Vagina (tissue), 2 donors: ENCODE measurements at regions not wholly inside any gene's neighbourhood (a gene's known extent, or its start where the extent isn't known, plus 50 kb on each side); places are given as distances from the start of the nearest gene placed in this dataset.

ENCODE experiments used
- DNase-seq, 2 donors: peaks; one replicate each; pipeline ENCODE4 v3.0.0-alpha.2; 2017; ENCODE audit errors: extremely low spot score in 2 of 2
- H3K27ac ChIP-seq: fragments of 200-600 bp; sonication (generic); one replicate; pipeline ENCODE4 v1.5.1; 2019
- H3K27me3 ChIP-seq: fragments of 200-600 bp; sonication (generic); one replicate; pipeline ENCODE4 v1.5.1; 2019
- H3K36me3 ChIP-seq, 2 donors: fragments of 200-600 bp; sonication (generic); one replicate each; pipeline ENCODE4 v1.5.1; 2017 to 2019
- H3K4me1 ChIP-seq: fragments of 200-600 bp; sonication (generic); one replicate; pipeline ENCODE4 v1.5.1; 2019
- H3K4me3 ChIP-seq, 2 donors: fragments of 200-600 bp; sonication (generic); 1 replicate in 1 of 2; 2 replicates in 1 of 2; pipeline ENCODE4 v1.5.1; 2016 to 2019
- H3K9me3 ChIP-seq: fragments of 200-600 bp; sonication (generic); one replicate; pipeline ENCODE4 v1.5.1; 2019
- CTCF ChIP-seq, 3 experiments: fragments of 450-650 bp in 2 of 3; fragments of 200-600 bp in 1 of 3; sonication (generic) in 1 of 3; IDR thresholded peaks; one replicate each; pipeline ENCODE4 v1.5.1; 2017 to 2019; ENCODE audit warnings: antibody characterized with exemption in 3 of 3, mild to moderate bottlenecking in 2 of 3, moderate library complexity in 2 of 3
- POLR2A ChIP-seq, 2 donors: fragments of 450-650 bp; IDR thresholded peaks; one replicate each; pipeline ENCODE4 v1.6.1; 2017; ENCODE audit warnings: antibody characterized with exemption in 2 of 2, mild to moderate bottlenecking in 2 of 2, moderate library complexity in 2 of 2
- POLR2AphosphoS5 ChIP-seq, 2 donors: sonication (generic); formaldehyde crosslinking; IDR thresholded peaks; one replicate each; pipeline ENCODE4 v1.9.0; 2017; ENCODE audit warnings: antibody characterized with exemption in 2 of 2, mild to moderate bottlenecking in 2 of 2, low read depth in 1 of 2; ENCODE audit not compliant: insufficient read depth in 1 of 2
- intact Hi-C: fragments of 100-400 bp; cut with DNase I; formaldehyde crosslinking; loops from one replicate; pipeline ENCODE4 v1.15.1; 2023

- Histone ChIP-seq H3K4me1 (peaks cover 43% of the 10 kb centered on the region), H3K36me3 (no peaks in the 10 kb centered on the region), H3K9me3 (no peaks in the 10 kb centered on the region), H3K27ac (peak overlapping the region; percentile 90), H3K27me3 (no peaks in the 10 kb centered on the region), H3K4me3 (peak overlapping the region in 1 of 2 donors; percentile 4)
- no peak for DNase-seq
- TF ChIP-seq POLR2AphosphoS5 (IDR thresholded peaks at IDR 0.05; ENCODE audit: insufficient read depth in 1 of 2, low read depth in 1 of 2): no peak
- TF ChIP-seq CTCF (IDR thresholded peaks at IDR 0.05): no peak
- TF ChIP-seq POLR2A (IDR thresholded peaks at IDR 0.05): no peak
- intact Hi-C loops: no loop called here
Observed at GRCh38 chr1:234862360-234862943, 252.5 kb upstream of the IRF2BP2 start.

GRCh38 chr1:234861761-234862160 lies 251.8 kb upstream of the IRF2BP2 start:
- no peak overlapping the region for H3K4me3 ChIP-seq
- H3K4me1 ChIP-seq: peaks cover 40% of the 10 kb centered on the region
- H3K36me3 ChIP-seq: no peaks in the 10 kb centered on the region
- H3K27ac ChIP-seq: peak overlapping the region; percentile 90
- TF ChIP-seq POLR2AphosphoS5 (IDR thresholded peaks at IDR 0.05; ENCODE audit: insufficient read depth in 1 of 2, low read depth in 1 of 2): no peak
- no peaks in the 10 kb centered on the region for H3K27me3 ChIP-seq
- DNase-seq: no peak
- H3K9me3 ChIP-seq: no peaks in the 10 kb centered on the region
- intact Hi-C loops: no loop called here

- no peaks in the 10 kb centered on the region for H3K36me3 ChIP-seq
- H3K27me3 ChIP-seq: no peaks in the 10 kb centered on the region
- peaks cover 37% of the 10 kb centered on the region for H3K4me1 ChIP-seq
- H3K4me3 ChIP-seq: no peak overlapping the region
- no peaks in the 10 kb centered on the region for H3K9me3 ChIP-seq
- TF ChIP-seq POLR2A (IDR thresholded peaks at IDR 0.05): no peak
- no peak for TF ChIP-seq POLR2AphosphoS5 (IDR thresholded peaks at IDR 0.05; ENCODE audit: insufficient read depth in 1 of 2, low read depth in 1 of 2)
- TF ChIP-seq CTCF (IDR thresholded peaks at IDR 0.05): no peak
- peak overlapping the region; percentile 90 for H3K27ac ChIP-seq
- no peak for DNase-seq
- intact Hi-C loops: no loop called here
Observed at GRCh38 chr1:234861024-234861620, 251.1 kb upstream of the IRF2BP2 start.

GRCh38 chr1:234858722-234859121 lies 248.7 kb upstream of the IRF2BP2 start:
- H3K9me3 ChIP-seq: no peaks in the 10 kb centered on the region
- no peak for DNase-seq
- no peaks in the 10 kb centered on the region for H3K27me3 ChIP-seq
- H3K27ac ChIP-seq: no peak overlapping the region
- intact Hi-C loops: no loop called here
- no peak overlapping the region for H3K4me3 ChIP-seq
- H3K4me1 ChIP-seq: peaks cover 24% of the 10 kb centered on the region
- no peaks in the 10 kb centered on the region for H3K36me3 ChIP-seq
- TF ChIP-seq POLR2AphosphoS5 (IDR thresholded peaks at IDR 0.05; ENCODE audit: insufficient read depth in 1 of 2, low read depth in 1 of 2) (no peak), POLR2A (IDR thresholded peaks at IDR 0.05) (no peak), CTCF (IDR thresholded peaks at IDR 0.05) (no peak)

- Histone ChIP-seq H3K36me3 (no peaks in the 10 kb centered on the region), H3K9me3 (no peaks in the 10 kb centered on the region), H3K4me1 (peaks cover 5% of the 10 kb centered on the region), H3K27ac (peak overlapping the region; percentile 7), H3K4me3 (no peak overlapping the region), H3K27me3 (no peaks in the 10 kb centered on the region)
- DNase-seq: no peak
- intact Hi-C loops: loop anchor here (1.0 kb wide), 1 partner anchor 15 kb away; no protein-coding TSS in a partner anchor
- TF ChIP-seq POLR2A (IDR thresholded peaks at IDR 0.05) (no peak), CTCF (IDR thresholded peaks at IDR 0.05) (no peak), POLR2AphosphoS5 (IDR thresholded peaks at IDR 0.05; ENCODE audit: insufficient read depth in 1 of 2, low read depth in 1 of 2) (peak in 1 of 2 donors; percentile 51)
Observed at GRCh38 chr1:234856845-234857245, 246.9 kb upstream of the IRF2BP2 start.
